IMR-90 (cell line): ENCODE measurements at regions not wholly inside any gene's neighbourhood (a gene's known extent, or its start where the extent isn't known, plus 50 kb on each side); places are given as distances from the start of the nearest gene placed in this dataset.

Source experiments
- ATAC-seq: fragments of 200-7000 bp; cut with Tn5 transposase; 2 replicates; pipeline ENCODE4 v1.9.1; 2020; ENCODE audit warnings: low read depth, mild to moderate bottlenecking, moderate library complexity
- BruUV-seq: library from RNA; stranded (reverse); fragments of 400-500 nt; replicated peaks from 2 replicates; lab custom pipeline; 2021; lab: Mats Ljungman, UMichigan
- CTCF ChIA-PET: fragments of 300-600 bp; formaldehyde crosslinking; extraction: SDS; loops from one replicate; lab custom pipeline; 2021; ENCODE audit warnings: antibody characterized with exemption; lab: Yijun Ruan, JAX
- POLR2A ChIA-PET: fragments of 300-600 bp; sonication (Branson Sonifier 250); formaldehyde crosslinking; loops from one replicate; lab custom pipeline; 2022; ENCODE audit warnings: antibody characterized with exemption; ENCODE audit not compliant: unreplicated experiment; lab: Charles Lee
- DNase-seq: peaks from one replicate; pipeline ENCODE4 v3.0.0; 2013
- H2AFZ ChIP-seq: replicated peaks from 2 replicates; pipeline ENCODE3; 2013; ENCODE audit warnings: low read length, mild to moderate bottlenecking; ENCODE audit not compliant: poor library complexity
- H2AK5ac ChIP-seq: 2 replicates; pipeline ENCODE4 v1.6.1; 2013; ENCODE audit warnings: low read depth, low read length, inconsistent platforms
- H2AK9ac ChIP-seq: replicated peaks from 2 replicates; pipeline ENCODE3; 2013; ENCODE audit warnings: mild to moderate bottlenecking, low read depth, low read length, moderate library complexity; ENCODE audit not compliant: poor library complexity
- H2BK120ac ChIP-seq: 2 replicates; pipeline ENCODE4 v1.6.1; 2013; ENCODE audit warnings: low read depth, low read length, inconsistent platforms
- H2BK15ac ChIP-seq: 3 replicates; pipeline ENCODE4 v1.6.1; 2013; ENCODE audit warnings: low read depth, low read length, inconsistent platforms
- H2BK20ac ChIP-seq: 2 replicates; pipeline ENCODE4 v1.6.1; 2013; ENCODE audit warnings: low read depth, mild to moderate bottlenecking, inconsistent platforms, low read length, moderate library complexity
- H2BK5ac ChIP-seq: 2 replicates; pipeline ENCODE4 v1.6.1; 2013; ENCODE audit warnings: mild to moderate bottlenecking, low read depth, low read length, inconsistent platforms; ENCODE audit not compliant: poor library complexity, severe bottlenecking
- H3K14ac ChIP-seq: replicated peaks from 2 replicates; pipeline ENCODE4 v1.6.1; 2013; ENCODE audit warnings: low read depth, low read length, inconsistent platforms
- H3K18ac ChIP-seq: 2 replicates; pipeline ENCODE4 v1.6.1; 2013; ENCODE audit warnings: low read depth, low read length, control low read depth
- H3K23ac ChIP-seq: 2 replicates; pipeline ENCODE4 v1.6.1; 2013; ENCODE audit warnings: low read depth, low read length, inconsistent platforms
- H3K27ac ChIP-seq: 2 replicates; pipeline ENCODE4 v1.5.1; 2013; ENCODE audit warnings: mild to moderate bottlenecking, control low read depth, low read length; ENCODE audit not compliant: insufficient read depth
- H3K27me3 ChIP-seq: 2 replicates; pipeline ENCODE4 v1.6.1; 2013; ENCODE audit warnings: low read length; ENCODE audit not compliant: control insufficient read depth, insufficient read depth
- H3K36me3 ChIP-seq: 2 replicates; pipeline ENCODE4 v1.6.1; 2013; ENCODE audit warnings: low read length, mixed read lengths; ENCODE audit not compliant: control insufficient read depth, insufficient read depth
- H3K4ac ChIP-seq: 2 replicates; pipeline ENCODE4 v1.6.1; 2013; ENCODE audit warnings: low read depth, low read length, inconsistent platforms
- H3K4me1 ChIP-seq: 2 replicates; pipeline ENCODE4 v1.6.1; 2013; ENCODE audit warnings: low read length, mixed read lengths; ENCODE audit not compliant: control insufficient read depth, insufficient read depth
- H3K4me2 ChIP-seq: 2 replicates; pipeline ENCODE4 v1.6.1; 2013; ENCODE audit warnings: low read depth, mild to moderate bottlenecking, control low read depth, low read length, moderate library complexity
- H3K4me3 ChIP-seq: 2 replicates; pipeline ENCODE4 v1.5.1; 2013; ENCODE audit warnings: low read depth, mild to moderate bottlenecking, control low read depth, low read length, moderate library complexity; ENCODE audit not compliant: insufficient read depth
- H3K56ac ChIP-seq: 2 replicates; pipeline ENCODE4 v1.6.1; 2013; ENCODE audit warnings: low read length, inconsistent platforms; ENCODE audit not compliant: insufficient read depth; ENCODE audit errors: extremely low read depth
- H3K79me1 ChIP-seq, 2 experiments: 2 replicates each; pipeline ENCODE4 v1.6.1; 2013; ENCODE audit warnings: low read length in 2 of 2, inconsistent platforms in 1 of 2, low read depth in 1 of 2
- H3K9ac ChIP-seq: 2 replicates; pipeline ENCODE4 v1.6.1; 2013; ENCODE audit warnings: low read depth, low read length, control low read depth
- H3K9me1 ChIP-seq: 2 replicates; pipeline ENCODE4 v1.6.1; 2013; ENCODE audit warnings: low read length, inconsistent platforms; ENCODE audit not compliant: insufficient read depth
- H3K9me3 ChIP-seq: 2 replicates; pipeline ENCODE4 v1.6.1; 2013; ENCODE audit warnings: low read length; ENCODE audit not compliant: control insufficient read depth, insufficient read depth
- H4K20me1 ChIP-seq: 2 replicates; pipeline ENCODE4 v1.6.1; 2013; ENCODE audit warnings: low read length, inconsistent platforms; ENCODE audit not compliant: insufficient read depth
- H4K5ac ChIP-seq: 2 replicates; pipeline ENCODE4 v1.6.1; 2013; ENCODE audit warnings: mild to moderate bottlenecking, low read depth, low read length, control low read depth
- H4K8ac ChIP-seq, 2 experiments: 2 replicates each; pipeline ENCODE4 v1.6.1; 2013; ENCODE audit warnings: low read depth in 2 of 2, low read length in 2 of 2, control low read depth in 1 of 2, inconsistent platforms in 1 of 2
- H4K91ac ChIP-seq: 2 replicates; pipeline ENCODE4 v1.6.1; 2013; ENCODE audit warnings: low read depth, low read length, inconsistent platforms; ENCODE audit not compliant: insufficient read depth
- BHLHE40 ChIP-seq: fragments of 150-350 bp; IDR thresholded peaks from 2 replicates; pipeline ENCODE4 v1.6.1; 2016; ENCODE audit warnings: mild to moderate bottlenecking, low read depth, low read length
- CEBPB ChIP-seq: IDR thresholded peaks from 2 replicates; pipeline ENCODE4 v1.6.1; 2012; ENCODE audit warnings: low read depth, low read length, improper control_type of control experiment
- CHD1 ChIP-seq: IDR thresholded peaks from 2 replicates; pipeline ENCODE4 v1.6.1; 2012; ENCODE audit warnings: low read depth, low read length, improper control_type of control experiment
- CTCF ChIP-seq: conservative IDR thresholded peaks from 2 replicates; pipeline ENCODE4 v1.5.1; 2012; ENCODE audit warnings: mild to moderate bottlenecking, low read depth, low read length, improper control_type of control experiment
- ELK1 ChIP-seq: fragments of 150-350 bp; IDR thresholded peaks from 2 replicates; pipeline ENCODE4 v1.6.1; 2016; ENCODE audit warnings: low read depth, mild to moderate bottlenecking, low read length, moderate library complexity, borderline replicate concordance
- FOS ChIP-seq: fragments of 150-350 bp; IDR thresholded peaks from 2 replicates; pipeline ENCODE4 v1.6.1; 2016; ENCODE audit warnings: low read depth, low read length
- MAFK ChIP-seq: IDR thresholded peaks from 2 replicates; pipeline ENCODE4 v1.6.1; 2012; ENCODE audit warnings: low read depth, low read length, improper control_type of control experiment
- MAZ ChIP-seq: IDR thresholded peaks from 2 replicates; pipeline ENCODE4 v1.6.1; 2012; ENCODE audit warnings: low read depth, mild to moderate bottlenecking, low read length, improper control_type of control experiment, moderate library complexity, borderline replicate concordance
- MXI1 ChIP-seq: IDR thresholded peaks from 2 replicates; pipeline ENCODE4 v1.6.1; 2012; ENCODE audit warnings: low read depth, mild to moderate bottlenecking, low read length, moderate library complexity, borderline replicate concordance
- NFE2L2 ChIP-seq: fragments of 150-350 bp; IDR thresholded peaks from 2 replicates; pipeline ENCODE4 v1.6.1; 2016; ENCODE audit warnings: low read depth, mild to moderate bottlenecking, low read length
- POLR2A ChIP-seq: IDR thresholded peaks from 2 replicates; pipeline ENCODE4 v1.6.1; 2012; ENCODE audit warnings: mild to moderate bottlenecking, low read depth, low read length
- RAD21 ChIP-seq: IDR thresholded peaks from 2 replicates; pipeline ENCODE4 v1.6.1; 2012; ENCODE audit warnings: low read length, improper control_type of control experiment
- RCOR1 ChIP-seq: IDR thresholded peaks from 2 replicates; pipeline ENCODE4 v1.6.1; 2012; ENCODE audit warnings: mild to moderate bottlenecking, low read length, improper control_type of control experiment; ENCODE audit not compliant: insufficient replicate concordance
- RFX5 ChIP-seq: IDR thresholded peaks from 2 replicates; pipeline ENCODE4 v1.8.0; 2012; ENCODE audit warnings: low read depth, mild to moderate bottlenecking, low read length, moderate library complexity
- SMC3 ChIP-seq: fragments of 150-350 bp; IDR thresholded peaks from 2 replicates; pipeline ENCODE4 v1.6.1; 2016; ENCODE audit warnings: low read depth, mild to moderate bottlenecking, antibody characterized with exemption, low read length, moderate library complexity
- USF2 ChIP-seq: fragments of 150-350 bp; IDR thresholded peaks from 2 replicates; pipeline ENCODE4 v1.6.1; 2017; ENCODE audit warnings: mild to moderate bottlenecking, antibody characterized with exemption, low read length, low read depth
- WGBS, 2 experiments: methylation state at CpG; one replicate each; pipeline versions ENCODE4 v1.1.5 to v1.1.7; 2013; ENCODE audit warnings: missing lambda C conversion rate in 2 of 2; ENCODE audit not compliant: insufficient read length in 1 of 2; ENCODE audit errors: extremely low coverage in 2 of 2; 5-methylcytosine and 5-hydroxymethylcytosine counted together
- dilution Hi-C: fragments of 300-500 bp; cut with HindIII; formaldehyde crosslinking; loops from one replicate; pipeline ENCODE4 v1.14.3; 2018; ENCODE audit warnings: low sequenced_read_pairs; ENCODE audit not compliant: unreplicated experiment
- in situ Hi-C: fragments of 300-500 bp; cut with MboI; formaldehyde crosslinking; loops from 3 replicates; pipeline ENCODE4 v1.14.3; 2019; ENCODE audit warnings: low sequenced_read_pairs, inconsistent platforms, mixed read lengths
- intact Hi-C: fragments of 100-400 bp; cut with micrococcal nuclease; formaldehyde crosslinking; loops from 2 replicates; pipeline ENCODE4 v1.10.0; 2022

GRCh38 chr9:38489057-38489456, 64.8 kb upstream of the IGFBPL1 start:
- H3K9me1 ChIP-seq, result no peaks in the 10 kb centered on the region
- no peak overlapping the region for H3K27ac ChIP-seq
- no peaks in the 10 kb centered on the region for H3K36me3 ChIP-seq
- H2AFZ ChIP-seq, result no peak overlapping the region
- dilution Hi-C loops (no loop called here), in situ Hi-C loops (no loop called here), intact Hi-C loops (no loop called here)
- no peak overlapping the region for H3K23ac ChIP-seq
- no peak overlapping the region for H3K56ac ChIP-seq
- DNase-seq, result no peak
- no peak overlapping the region for H3K18ac ChIP-seq
- H4K91ac ChIP-seq, result no peak overlapping the region
- H3K4me2 ChIP-seq, result no peak overlapping the region
- BruUV-seq, result no TSS peak
- H2BK20ac ChIP-seq, result no peak overlapping the region
- no peak for ATAC-seq
- no peak overlapping the region for H3K9ac ChIP-seq
- no peak overlapping the region for H2BK15ac ChIP-seq
- no peaks in the 10 kb centered on the region for H3K4me1 ChIP-seq
- ChIA-PET POLR2A (no interaction called here), CTCF (no interaction called here)
- H3K4me3 ChIP-seq, result no peak overlapping the region
- H3K79me1 ChIP-seq, result no peaks in the 10 kb centered on the region
- no peak overlapping the region for H3K4ac ChIP-seq
- peaks cover 3% of the 10 kb centered on the region for H3K27me3 ChIP-seq
- no peak overlapping the region for H4K8ac ChIP-seq
- H4K5ac ChIP-seq, result no peak overlapping the region
- H3K9me3 ChIP-seq, result no peaks in the 10 kb centered on the region
- 100% methylated on average over 1 of the region's 21 CpGs; no CpG with 5 or more reads in 1 of the 2 experiments for WGBS, 2 experiments
- no peak overlapping the region for H3K14ac ChIP-seq
- no peaks in the 10 kb centered on the region for H4K20me1 ChIP-seq
- no peak overlapping the region for H2BK5ac ChIP-seq
- TF ChIP-seq MAZ (no peak), CHD1 (no peak), POLR2A (no peak), FOS (no peak), MAFK (no peak), BHLHE40 (no peak), CEBPB (no peak), RAD21 (no peak), RCOR1 (no peak), NFE2L2 (no peak), RFX5 (no peak), CTCF (no peak), SMC3 (no peak), ELK1 (no peak), USF2 (no peak), MXI1 (no peak)
- no peak overlapping the region for H2BK120ac ChIP-seq
- no peak overlapping the region for H2AK9ac ChIP-seq
- H2AK5ac ChIP-seq, result no peak overlapping the region
